Keratinocyte (primary cell): ENCODE measurements at regions not wholly inside any gene's neighbourhood (a gene's known extent, or its start where the extent isn't known, plus 50 kb on each side); places are given as distances from the start of the nearest gene placed in this dataset.

Experiments used
- DNase-seq: peaks from one replicate; pipeline ENCODE4 v3.0.0-alpha.2; 2011; ENCODE audit warnings: low read depth, missing footprints, low spot score
- FAIRE-seq: peaks from 2 replicates; lab custom pipeline; 2011; peaks lifted over from hg19 to GRCh38; lab: Jason Lieb, UNC
- H2AFZ ChIP-seq: 2 replicates; pipeline ENCODE4 v1.6.0; 2012; ENCODE audit warnings: low read length, control low read depth, inconsistent platforms; ENCODE audit not compliant: control insufficient read depth
- H3K27ac ChIP-seq: 2 replicates; pipeline ENCODE4 v1.5.1; 2011; ENCODE audit warnings: low read length; ENCODE audit not compliant: control insufficient read depth, insufficient read depth
- H3K27me3 ChIP-seq: 3 replicates; pipeline ENCODE4 v1.6.0; 2011; ENCODE audit warnings: low read length; ENCODE audit not compliant: control insufficient read depth, insufficient read depth; ENCODE audit errors: extremely low read depth
- H3K36me3 ChIP-seq, 2 experiments: 2 replicates in 1 of 2; 3 replicates in 1 of 2; pipeline ENCODE4 v1.5.1; 2011; ENCODE audit warnings: low read length in 2 of 2, mild to moderate bottlenecking in 1 of 2; ENCODE audit not compliant: control insufficient read depth in 2 of 2, insufficient read depth in 2 of 2; ENCODE audit errors: extremely low read depth in 1 of 2
- H3K4me1 ChIP-seq: 3 replicates; pipeline ENCODE4 v1.5.1; 2011; ENCODE audit warnings: low read length; ENCODE audit not compliant: control insufficient read depth, insufficient read depth; ENCODE audit errors: extremely low read depth
- H3K4me2 ChIP-seq: 3 replicates; pipeline ENCODE4 v1.6.0; 2011; ENCODE audit warnings: low read depth, low read length; ENCODE audit not compliant: control insufficient read depth, insufficient read depth; ENCODE audit errors: extremely low read depth
- H3K4me3 ChIP-seq, 3 experiments: fragments of 200-600 bp in 1 of 3; sonication (generic) in 1 of 3; 2 replicates in 2 of 3; 3 replicates in 1 of 3; pipeline ENCODE4 v1.5.1; 2011 to 2016; ENCODE audit warnings: low read length in 3 of 3, mild to moderate bottlenecking in 3 of 3, control low read depth in 2 of 3, inconsistent platforms in 1 of 3, low read depth in 1 of 3, mixed read lengths in 1 of 3, mixed run types in 1 of 3, moderate library complexity in 1 of 3; ENCODE audit not compliant: control insufficient read depth in 2 of 3, insufficient read depth in 2 of 3; ENCODE audit errors: extremely low read depth in 1 of 3
- H3K79me2 ChIP-seq: 2 replicates; pipeline ENCODE4 v1.6.0; 2012; ENCODE audit warnings: low read length; ENCODE audit not compliant: control insufficient read depth, insufficient read depth
- H3K9ac ChIP-seq: 3 replicates; pipeline ENCODE4 v1.6.0; 2011; ENCODE audit warnings: low read length; ENCODE audit not compliant: control insufficient read depth, insufficient read depth; ENCODE audit errors: extremely low read depth
- H3K9me1 ChIP-seq: 3 replicates; pipeline ENCODE4 v1.6.0; 2011; ENCODE audit warnings: low read length; ENCODE audit not compliant: control insufficient read depth, insufficient read depth; ENCODE audit errors: extremely low read depth
- H3K9me3 ChIP-seq: 2 replicates; pipeline ENCODE4 v1.5.1; 2012; ENCODE audit warnings: low read depth, low read length; ENCODE audit not compliant: control insufficient read depth
- H4K20me1 ChIP-seq: 3 replicates; pipeline ENCODE4 v1.6.0; 2011; ENCODE audit warnings: low read length; ENCODE audit not compliant: control insufficient read depth, insufficient read depth; ENCODE audit errors: extremely low read depth
- EZH2 ChIP-seq: IDR thresholded peaks from one replicate; pipeline ENCODE4 v1.6.1; 2012; ENCODE audit warnings: inconsistent platforms, mild to moderate bottlenecking, low read length, moderate library complexity
- dilution Hi-C: fragments of 300-500 bp; cut with MboI; formaldehyde crosslinking; loops from one replicate; pipeline ENCODE4 v1.7.0; 2020; ENCODE audit warnings: low sequenced_read_pairs; ENCODE audit not compliant: extremely low pct_ligation_motif_present
- TF ChIP-seq, protein P1 (sequence below), 3 experiments: IDR thresholded peaks in 1 of 3; conservative IDR thresholded peaks in 1 of 3; optimal IDR thresholded peaks in 1 of 3; 2 replicates in 2 of 3; 3 replicates in 1 of 3; pipeline versions ENCODE3 to v1.5.1; 2011; ENCODE audit warnings: low read length in 3 of 3, mild to moderate bottlenecking in 3 of 3, moderate library complexity in 2 of 3, control low read depth in 1 of 3, inconsistent platforms in 1 of 3; ENCODE audit not compliant: insufficient read depth in 2 of 3; ENCODE audit errors: extremely low read depth in 1 of 3

- dilution Hi-C loops: no loop called here
- H3K9me1 ChIP-seq: no peaks in the 10 kb centered on the region
- no peaks in the 10 kb centered on the region for H3K9me3 ChIP-seq
- FAIRE-seq (no peak), DNase-seq (no peak)
- H2AFZ ChIP-seq: no peak overlapping the region
- no peaks in the 10 kb centered on the region for H3K79me2 ChIP-seq
- TF ChIP-seq, protein P1, sequence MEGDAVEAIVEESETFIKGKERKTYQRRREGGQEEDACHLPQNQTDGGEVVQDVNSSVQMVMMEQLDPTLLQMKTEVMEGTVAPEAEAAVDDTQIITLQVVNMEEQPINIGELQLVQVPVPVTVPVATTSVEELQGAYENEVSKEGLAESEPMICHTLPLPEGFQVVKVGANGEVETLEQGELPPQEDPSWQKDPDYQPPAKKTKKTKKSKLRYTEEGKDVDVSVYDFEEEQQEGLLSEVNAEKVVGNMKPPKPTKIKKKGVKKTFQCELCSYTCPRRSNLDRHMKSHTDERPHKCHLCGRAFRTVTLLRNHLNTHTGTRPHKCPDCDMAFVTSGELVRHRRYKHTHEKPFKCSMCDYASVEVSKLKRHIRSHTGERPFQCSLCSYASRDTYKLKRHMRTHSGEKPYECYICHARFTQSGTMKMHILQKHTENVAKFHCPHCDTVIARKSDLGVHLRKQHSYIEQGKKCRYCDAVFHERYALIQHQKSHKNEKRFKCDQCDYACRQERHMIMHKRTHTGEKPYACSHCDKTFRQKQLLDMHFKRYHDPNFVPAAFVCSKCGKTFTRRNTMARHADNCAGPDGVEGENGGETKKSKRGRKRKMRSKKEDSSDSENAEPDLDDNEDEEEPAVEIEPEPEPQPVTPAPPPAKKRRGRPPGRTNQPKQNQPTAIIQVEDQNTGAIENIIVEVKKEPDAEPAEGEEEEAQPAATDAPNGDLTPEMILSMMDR (optimal IDR thresholded peaks at IDR 0.05 in 1 of 3, IDR thresholded peaks at IDR 0.05 in 1 of 3, conservative IDR thresholded peaks at IDR 0.05 in 1 of 3; ENCODE audit: extremely low read depth in 1 of 3, insufficient read depth in 2 of 3, low read length in 3 of 3): no peak
- no peak for TF ChIP-seq EZH2
- no peak overlapping the region for H3K9ac ChIP-seq
- no peak overlapping the region for H3K4me3 ChIP-seq
- H3K4me2 ChIP-seq: no peak overlapping the region
- no peaks in the 10 kb centered on the region for H3K4me1 ChIP-seq
- H3K36me3 ChIP-seq: no peaks in the 10 kb centered on the region
- no peaks in the 10 kb centered on the region for H3K27me3 ChIP-seq
- no peak overlapping the region for H3K27ac ChIP-seq
- H4K20me1 ChIP-seq: no peaks in the 10 kb centered on the region
Measured at GRCh38 chr1:90507173-90507572, 209.9 kb downstream of the BARHL2 start.

- Histone ChIP-seq H3K27me3 (peaks cover 2% of the 10 kb centered on the region), H3K79me2 (no peaks in the 10 kb centered on the region), H4K20me1 (no peaks in the 10 kb centered on the region), H3K9me3 (no peaks in the 10 kb centered on the region), H3K4me2 (no peak overlapping the region), H3K9me1 (no peaks in the 10 kb centered on the region), H3K9ac (no peak overlapping the region), H2AFZ (no peak overlapping the region), H3K4me1 (no peaks in the 10 kb centered on the region), H3K4me3 (no peak overlapping the region), H3K36me3 (no peaks in the 10 kb centered on the region), H3K27ac (no peak overlapping the region)
- DNase-seq (no peak), FAIRE-seq (no peak)
- dilution Hi-C loops: no loop called here
- no peak for TF ChIP-seq EZH2
- TF ChIP-seq, protein P1 (optimal IDR thresholded peaks at IDR 0.05 in 1 of 3, IDR thresholded peaks at IDR 0.05 in 1 of 3, conservative IDR thresholded peaks at IDR 0.05 in 1 of 3; ENCODE audit: extremely low read depth in 1 of 3, insufficient read depth in 2 of 3, low read length in 3 of 3): no peak
Measured at GRCh38 chr1:90505806-90506205, 211.3 kb downstream of the BARHL2 start.
